ENCODE measurements at regions not wholly inside any gene's neighbourhood (a gene's known extent, or its start where the extent isn't known, plus 50 kb on each side); places are given as distances from the start of the nearest gene placed in this dataset.

DNA sequence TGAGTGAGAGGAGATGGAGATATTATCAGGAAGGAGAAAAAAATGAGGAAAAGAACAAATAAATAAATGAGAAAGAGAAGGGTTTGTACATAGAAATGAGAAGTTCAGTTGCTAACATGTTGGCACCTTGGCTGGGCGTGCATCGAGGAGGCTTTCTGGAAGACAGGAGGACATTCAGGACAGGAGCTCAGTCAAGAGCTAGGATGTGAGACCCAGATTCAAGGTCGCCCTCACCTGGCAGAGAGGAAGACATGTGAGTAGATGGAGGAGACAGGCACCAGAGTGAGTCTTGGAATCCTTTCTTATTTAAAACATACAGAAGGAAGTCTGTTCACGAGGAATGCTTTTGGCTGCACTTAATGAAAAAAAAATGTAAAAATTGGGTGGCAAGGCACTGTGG lies 640.9 kb downstream of the NPHP4 start (continued):
- TF ChIP-seq FOXK1 (CRISPR knock-in tag; IDR thresholded peaks at IDR 0.05): no peak

DNA sequence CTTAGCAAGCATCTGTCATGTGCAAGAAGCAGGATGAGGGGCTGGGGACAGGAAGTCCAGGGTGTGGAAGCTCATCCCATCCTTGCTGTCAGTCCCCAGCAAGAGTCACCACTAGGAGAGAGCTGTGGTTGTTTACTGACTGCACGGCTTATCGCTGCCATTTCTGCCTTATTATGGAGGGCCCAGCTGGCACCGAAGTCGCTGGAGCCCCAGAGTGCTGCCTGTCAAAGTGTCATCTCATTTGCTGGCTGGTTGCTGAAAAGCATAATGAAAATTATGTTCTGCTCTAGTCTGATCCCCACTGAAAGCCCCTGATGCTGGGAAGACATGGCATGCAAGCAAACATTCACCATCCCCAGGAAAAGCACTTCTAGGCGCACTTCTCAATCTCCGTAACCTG lies 642.7 kb downstream of the NPHP4 start:
- Mint-ChIP-seq H3K27ac (no peak overlapping the region), H3K4me3 (no peak overlapping the region), H3K4me1 (no peaks in the 10 kb centered on the region), H3K27me3 (ENCODE audit: low read depth) (peaks cover 13% of the 10 kb centered on the region), H3K36me3 (peaks cover 53% of the 10 kb centered on the region), H3K9me3 (peaks cover 53% of the 10 kb centered on the region)
- POLR2A ChIA-PET: no interaction called here
- TF ChIP-seq, protein P1, sequence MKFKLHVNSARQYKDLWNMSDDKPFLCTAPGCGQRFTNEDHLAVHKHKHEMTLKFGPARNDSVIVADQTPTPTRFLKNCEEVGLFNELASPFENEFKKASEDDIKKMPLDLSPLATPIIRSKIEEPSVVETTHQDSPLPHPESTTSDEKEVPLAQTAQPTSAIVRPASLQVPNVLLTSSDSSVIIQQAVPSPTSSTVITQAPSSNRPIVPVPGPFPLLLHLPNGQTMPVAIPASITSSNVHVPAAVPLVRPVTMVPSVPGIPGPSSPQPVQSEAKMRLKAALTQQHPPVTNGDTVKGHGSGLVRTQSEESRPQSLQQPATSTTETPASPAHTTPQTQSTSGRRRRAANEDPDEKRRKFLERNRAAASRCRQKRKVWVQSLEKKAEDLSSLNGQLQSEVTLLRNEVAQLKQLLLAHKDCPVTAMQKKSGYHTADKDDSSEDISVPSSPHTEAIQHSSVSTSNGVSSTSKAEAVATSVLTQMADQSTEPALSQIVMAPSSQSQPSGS (CRISPR knock-in tag; IDR thresholded peaks at IDR 0.05; ENCODE audit: borderline replicate concordance, low read depth): no peak
- TF ChIP-seq CREB1 (CRISPR knock-in tag; IDR thresholded peaks at IDR 0.05): no peak
- TF ChIP-seq, protein P2, sequence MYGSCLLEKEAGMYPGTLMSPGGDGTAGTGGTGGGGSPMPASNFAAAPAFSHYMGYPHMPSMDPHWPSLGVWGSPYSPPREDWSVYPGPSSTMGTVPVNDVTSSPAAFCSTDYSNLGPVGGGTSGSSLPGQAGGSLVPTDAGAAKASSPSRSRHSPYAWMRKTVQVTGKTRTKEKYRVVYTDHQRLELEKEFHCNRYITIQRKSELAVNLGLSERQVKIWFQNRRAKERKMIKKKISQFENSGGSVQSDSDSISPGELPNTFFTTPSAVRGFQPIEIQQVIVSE (CRISPR knock-in tag; IDR thresholded peaks at IDR 0.05; ENCODE audit: borderline replicate concordance): no peak
- CTCF ChIA-PET: no interaction called here
- DNase-seq (ENCODE audit: low spot score) (no peak), ATAC-seq (no peak)

DNA sequence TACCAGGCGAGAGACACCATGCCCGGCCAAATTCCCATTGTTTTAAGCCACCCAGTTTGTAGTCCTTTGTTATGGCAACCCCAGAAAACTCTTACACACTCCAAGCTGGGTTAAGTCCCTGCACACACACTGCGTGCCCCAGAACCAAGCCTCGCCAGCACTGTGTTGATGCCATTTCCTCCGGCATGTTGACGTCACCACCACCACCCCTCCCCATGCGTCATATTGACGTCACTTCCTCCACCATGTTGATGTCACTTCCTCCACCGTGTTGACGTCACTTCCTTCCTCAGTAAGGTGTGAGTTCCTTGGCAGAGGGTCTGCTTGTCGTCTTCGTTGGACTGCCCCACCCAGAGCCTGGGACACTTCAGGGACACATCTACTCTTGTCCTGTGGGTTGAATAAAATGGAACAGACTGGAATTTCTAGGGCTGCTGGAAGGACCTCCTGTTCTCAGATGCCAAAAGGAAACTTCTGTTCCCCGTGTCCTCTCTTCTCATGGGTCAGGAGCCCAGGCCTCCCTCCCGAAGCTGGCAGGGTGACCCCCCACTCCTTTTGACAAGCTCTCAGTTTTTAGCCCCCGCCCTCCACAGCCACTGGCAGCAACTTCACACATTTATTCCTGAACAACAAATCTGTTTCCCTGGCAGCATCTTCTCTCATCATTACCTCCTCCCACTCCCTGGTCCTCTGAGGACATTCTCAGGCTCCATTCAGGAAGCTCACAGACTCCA lies 643.3 kb downstream of the NPHP4 start:
- Mint-ChIP-seq H3K4me1 (no peaks in the 10 kb centered on the region), H3K27ac (no peak overlapping the region), H3K4me3 (no peak overlapping the region), H3K9me3 (peaks cover 55% of the 10 kb centered on the region), H3K36me3 (peaks cover 56% of the 10 kb centered on the region), H3K27me3 (ENCODE audit: low read depth) (peaks cover 14% of the 10 kb centered on the region)
- ChIA-PET CTCF (no interaction called here), POLR2A (no interaction called here)
- ATAC-seq (no peak), DNase-seq (ENCODE audit: low spot score) (no peak)
- TF ChIP-seq FOXK1 (CRISPR knock-in tag; IDR thresholded peaks at IDR 0.05): no peak
- TF ChIP-seq, protein P3, sequence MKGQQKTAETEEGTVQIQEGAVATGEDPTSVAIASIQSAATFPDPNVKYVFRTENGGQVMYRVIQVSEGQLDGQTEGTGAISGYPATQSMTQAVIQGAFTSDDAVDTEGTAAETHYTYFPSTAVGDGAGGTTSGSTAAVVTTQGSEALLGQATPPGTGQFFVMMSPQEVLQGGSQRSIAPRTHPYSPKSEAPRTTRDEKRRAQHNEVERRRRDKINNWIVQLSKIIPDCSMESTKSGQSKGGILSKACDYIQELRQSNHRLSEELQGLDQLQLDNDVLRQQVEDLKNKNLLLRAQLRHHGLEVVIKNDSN (CRISPR knock-in tag; IDR thresholded peaks at IDR 0.05): no peak
- TF ChIP-seq SP1 (CRISPR knock-in tag; conservative IDR thresholded peaks at IDR 0.05): no peak
- TF ChIP-seq, protein P4, sequence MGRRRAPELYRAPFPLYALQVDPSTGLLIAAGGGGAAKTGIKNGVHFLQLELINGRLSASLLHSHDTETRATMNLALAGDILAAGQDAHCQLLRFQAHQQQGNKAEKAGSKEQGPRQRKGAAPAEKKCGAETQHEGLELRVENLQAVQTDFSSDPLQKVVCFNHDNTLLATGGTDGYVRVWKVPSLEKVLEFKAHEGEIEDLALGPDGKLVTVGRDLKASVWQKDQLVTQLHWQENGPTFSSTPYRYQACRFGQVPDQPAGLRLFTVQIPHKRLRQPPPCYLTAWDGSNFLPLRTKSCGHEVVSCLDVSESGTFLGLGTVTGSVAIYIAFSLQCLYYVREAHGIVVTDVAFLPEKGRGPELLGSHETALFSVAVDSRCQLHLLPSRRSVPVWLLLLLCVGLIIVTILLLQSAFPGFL (CRISPR knock-in tag; IDR thresholded peaks at IDR 0.05; ENCODE audit: borderline replicate concordance): no peak
- TF ChIP-seq, protein P5, sequence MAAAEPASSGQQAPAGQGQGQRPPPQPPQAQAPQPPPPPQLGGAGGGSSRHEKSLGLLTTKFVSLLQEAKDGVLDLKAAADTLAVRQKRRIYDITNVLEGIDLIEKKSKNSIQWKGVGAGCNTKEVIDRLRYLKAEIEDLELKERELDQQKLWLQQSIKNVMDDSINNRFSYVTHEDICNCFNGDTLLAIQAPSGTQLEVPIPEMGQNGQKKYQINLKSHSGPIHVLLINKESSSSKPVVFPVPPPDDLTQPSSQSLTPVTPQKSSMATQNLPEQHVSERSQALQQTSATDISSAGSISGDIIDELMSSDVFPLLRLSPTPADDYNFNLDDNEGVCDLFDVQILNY (CRISPR knock-in tag; IDR thresholded peaks at IDR 0.05): no peak
- no peak for TF ChIP-seq HMGA2 (CRISPR knock-in tag; IDR thresholded peaks at IDR 0.05)
- TF ChIP-seq TP53 (CRISPR knock-in tag; IDR thresholded peaks at IDR 0.05): no peak
- no peak for TF ChIP-seq ZNF138 (CRISPR knock-in tag; conservative IDR thresholded peaks at IDR 0.05)
- no peak for TF ChIP-seq SMAD4 (CRISPR knock-in tag; IDR thresholded peaks at IDR 0.05)
- no peak for TF ChIP-seq GRHL2 (CRISPR knock-in tag; IDR thresholded peaks at IDR 0.05; ENCODE audit: insufficient replicate concordance, severe bottlenecking)

DNA sequence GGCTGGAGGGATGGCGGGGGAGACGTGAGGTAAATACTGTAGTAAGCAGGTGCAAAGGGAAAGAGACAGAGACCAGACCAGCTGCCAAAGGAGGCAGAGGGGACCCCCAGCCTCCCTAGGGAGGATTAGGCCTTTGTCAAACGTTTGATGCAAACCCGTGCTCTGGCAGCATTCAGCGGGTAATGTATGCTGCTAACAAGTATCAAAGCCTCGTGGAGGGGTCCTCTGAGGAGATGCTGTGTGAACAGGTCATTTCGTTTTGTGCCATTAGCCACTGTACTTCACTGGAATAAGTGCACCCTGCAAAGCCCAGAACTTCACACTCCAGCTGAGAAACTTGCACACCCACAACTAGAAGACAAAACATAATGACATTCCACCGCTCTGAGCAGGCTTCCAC lies 644.5 kb downstream of the NPHP4 start:
- ChIA-PET POLR2A (no interaction called here), CTCF (no interaction called here)
- Mint-ChIP-seq H3K36me3 (peaks cover 61% of the 10 kb centered on the region), H3K4me3 (no peak overlapping the region), H3K9me3 (peaks cover 60% of the 10 kb centered on the region), H3K27ac (no peak overlapping the region), H3K4me1 (no peaks in the 10 kb centered on the region), H3K27me3 (ENCODE audit: low read depth) (peaks cover 16% of the 10 kb centered on the region)
- DNase-seq (ENCODE audit: low spot score) (no peak), ATAC-seq (no peak)
- TF ChIP-seq ZNF396 (CRISPR knock-in tag; IDR thresholded peaks at IDR 0.05; ENCODE audit: borderline replicate concordance) (no peak), ZNF317 (CRISPR knock-in tag; IDR thresholded peaks at IDR 0.05; ENCODE audit: borderline replicate concordance, low read depth) (no peak), SOX15 (CRISPR knock-in tag; IDR thresholded peaks at IDR 0.05) (no peak), SMAD4 (CRISPR knock-in tag; IDR thresholded peaks at IDR 0.05) (no peak), GTF2I (CRISPR knock-in tag; conservative IDR thresholded peaks at IDR 0.05) (no peak), CREB1 (CRISPR knock-in tag; IDR thresholded peaks at IDR 0.05) (no peak)

Data from WTC11 (cell line).